Stimulated activated naive B cell treated with anti-CD40 and anti-IgM and Interleukin-4, amounts not matched to agents 10 μg/mL and 1 μg/mL and 100 μg/mL, for 72 hours (primary cell): ENCODE measurements at regions not wholly inside any gene's neighbourhood (a gene's known extent, or its start where the extent isn't known, plus 50 kb on each side); places are given as distances from the start of the nearest gene placed in this dataset.

ENCODE experiments used
- ATAC-seq, 2 donors: fragments of 150-1000 bp; cut with Tn5 transposase; replicated peaks; 2 replicates each; pipeline ENCODE4 v1.10.0; 2021; ENCODE audit warnings: moderate library complexity in 1 of 2
- DNase-seq: peaks from one replicate; pipeline ENCODE4 v3.0.0; 2021
- H3K27ac Mint-ChIP-seq: one replicate; pipeline ENCODE4 v1.8.0; 2022; ENCODE audit warnings: mild to moderate bottlenecking, mixed read lengths
- H3K27me3 Mint-ChIP-seq, 2 donors: one replicate each; pipeline ENCODE4 v1.8.0; 2022; ENCODE audit warnings: mixed read lengths in 2 of 2
- H3K36me3 Mint-ChIP-seq, 2 donors: one replicate each; pipeline ENCODE4 v1.8.0; 2022; ENCODE audit warnings: mixed read lengths in 2 of 2, mild to moderate bottlenecking in 1 of 2
- H3K4me1 Mint-ChIP-seq, 2 donors: one replicate each; pipeline ENCODE4 v1.8.0; 2022; ENCODE audit warnings: mixed read lengths in 2 of 2, mild to moderate bottlenecking in 1 of 2
- H3K4me3 Mint-ChIP-seq, 2 donors: one replicate each; pipeline ENCODE4 v1.8.0; 2022; ENCODE audit warnings: mild to moderate bottlenecking in 2 of 2, mixed read lengths in 2 of 2, moderate library complexity in 1 of 2
- H3K9me3 Mint-ChIP-seq, 2 donors: one replicate each; pipeline ENCODE4 v1.8.0; 2022; ENCODE audit warnings: mixed read lengths in 2 of 2, mild to moderate bottlenecking in 1 of 2

DNA sequence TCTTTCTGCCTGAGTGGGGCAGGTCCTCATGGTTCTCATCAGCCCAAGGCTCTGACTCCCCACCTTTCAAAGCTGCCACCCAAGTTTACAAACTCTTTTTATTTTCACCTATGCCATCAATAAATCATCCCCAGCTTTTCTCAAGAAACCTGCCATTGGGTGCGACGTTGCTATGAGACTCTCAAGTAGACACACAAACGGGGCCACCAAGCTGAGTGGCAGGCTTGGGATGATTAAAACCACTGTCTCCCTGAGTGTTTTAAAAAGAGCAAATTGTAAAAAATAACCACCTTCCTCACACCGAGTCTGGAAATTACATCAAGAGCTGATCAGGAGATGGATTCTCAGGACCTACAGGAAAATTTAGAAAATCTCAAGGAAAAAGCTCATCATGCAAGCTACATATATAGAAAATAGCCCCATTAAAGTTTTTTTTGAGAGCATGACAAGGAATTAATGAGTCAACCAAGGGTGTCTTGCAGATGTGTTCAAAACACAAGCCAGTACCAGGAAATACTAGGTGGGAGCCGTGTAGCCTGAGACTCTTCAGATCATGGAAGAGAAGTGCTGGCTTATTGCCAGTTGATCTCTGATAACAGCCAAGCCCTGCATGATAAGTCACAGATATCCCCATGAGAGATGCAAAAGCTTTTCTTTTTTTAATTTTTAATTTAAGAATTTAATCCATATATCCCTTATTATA, 158.4 kb upstream of the BACE2 start:
- Mint-ChIP-seq H3K9me3 (peaks cover 0 to 4% of the 10 kb centered on the region in 2 donors), H3K4me1 (no peaks in the 10 kb centered on the region), H3K27me3 (peaks cover 3 to 12% of the 10 kb centered on the region in 2 donors), H3K27ac (no peak overlapping the region), H3K36me3 (no peaks in the 10 kb centered on the region), H3K4me3 (no peak overlapping the region)
- ATAC-seq (no peak), DNase-seq (no peak)

DNA sequence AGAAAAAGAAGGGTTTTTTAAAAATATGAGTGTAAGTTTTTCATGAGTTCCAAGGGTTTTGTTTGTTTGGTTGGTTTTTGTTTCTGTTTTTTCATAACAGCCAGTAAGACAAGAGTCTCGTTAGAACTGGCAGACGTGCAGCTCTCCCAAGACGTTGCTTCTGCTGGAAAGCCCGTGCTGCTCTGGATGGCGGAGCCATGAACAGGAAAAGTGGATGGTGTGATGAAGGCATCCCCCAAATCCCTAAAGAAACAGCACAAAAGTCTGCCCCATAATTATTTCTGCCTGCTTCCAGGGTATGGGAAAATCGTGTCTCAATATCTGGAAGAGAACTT, 157.9 kb upstream of the BACE2 start:
- H3K4me3 Mint-ChIP-seq = no peak overlapping the region
- H3K9me3 Mint-ChIP-seq = peaks cover 0 to 1% of the 10 kb centered on the region in 2 donors
- H3K27ac Mint-ChIP-seq = no peak overlapping the region
- H3K4me1 Mint-ChIP-seq = no peaks in the 10 kb centered on the region
- peaks cover 0 to 8% of the 10 kb centered on the region in 2 donors for H3K27me3 Mint-ChIP-seq
- no peaks in the 10 kb centered on the region for H3K36me3 Mint-ChIP-seq
- no peak for ATAC-seq
- DNase-seq = no peak

DNA sequence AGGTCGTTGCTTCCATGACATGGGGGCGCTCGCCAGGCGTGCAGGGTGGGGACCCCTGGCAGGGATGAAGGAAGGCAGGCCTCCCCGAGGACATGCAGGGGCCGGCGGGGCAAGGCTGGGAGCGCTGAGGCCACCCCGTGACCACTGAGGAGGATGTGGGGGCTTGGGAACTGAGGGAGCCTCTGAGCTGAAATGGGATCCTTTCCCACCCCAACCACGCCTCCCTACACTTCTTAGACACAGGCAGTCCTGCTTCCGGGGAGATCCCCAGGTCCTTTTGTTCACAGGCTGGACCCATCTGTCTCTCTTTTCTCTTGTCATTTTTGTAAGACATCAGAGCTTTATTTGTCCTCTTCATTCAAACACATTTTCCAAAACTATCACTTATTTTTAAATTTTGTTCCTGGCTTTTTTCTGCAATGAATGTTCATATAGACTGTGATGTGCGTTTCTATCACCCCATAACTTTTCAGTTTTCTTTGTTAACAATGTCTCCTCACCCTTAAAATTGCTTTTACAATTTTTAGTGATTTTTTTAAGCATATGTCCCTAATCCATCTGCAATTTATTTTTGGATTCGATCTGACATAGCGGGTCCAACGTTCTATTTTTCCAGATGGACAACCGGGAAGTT, 156.7 kb upstream of the BACE2 start:
- peaks cover 0 to 4% of the 10 kb centered on the region in 2 donors for H3K27me3 Mint-ChIP-seq
- H3K9me3 Mint-ChIP-seq = peaks cover 0 to 1% of the 10 kb centered on the region in 2 donors
- no peak for DNase-seq
- no peaks in the 10 kb centered on the region for H3K36me3 Mint-ChIP-seq
- ATAC-seq = no peak
- H3K27ac Mint-ChIP-seq = no peak overlapping the region
- H3K4me1 Mint-ChIP-seq = no peaks in the 10 kb centered on the region
- H3K4me3 Mint-ChIP-seq = no peak overlapping the region

DNA sequence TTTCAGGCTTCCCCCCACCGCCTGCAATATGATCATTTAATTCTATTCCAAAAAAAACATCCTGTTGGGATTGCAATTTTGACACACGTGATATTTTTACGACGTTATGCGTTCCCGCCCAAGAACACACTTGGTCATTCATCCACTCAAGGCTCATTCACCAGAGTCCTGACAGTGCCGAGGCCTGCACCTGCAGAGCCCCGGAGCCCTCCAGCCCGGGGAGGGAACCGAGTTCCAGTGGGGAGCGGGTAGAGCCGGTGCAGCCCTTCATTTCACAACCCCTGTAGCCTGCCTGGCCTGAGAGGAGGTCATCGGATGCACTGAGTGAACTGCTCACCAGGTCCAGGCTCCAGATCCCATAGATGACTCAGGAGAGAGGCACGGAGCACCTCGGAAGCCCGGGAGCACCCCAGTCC, 156.0 kb upstream of the BACE2 start:
- no peak for DNase-seq
- Mint-ChIP-seq H3K4me1 (no peaks in the 10 kb centered on the region), H3K36me3 (no peaks in the 10 kb centered on the region), H3K9me3 (peaks cover 0 to 1% of the 10 kb centered on the region in 2 donors), H3K27me3 (peaks cover 0 to 4% of the 10 kb centered on the region in 2 donors), H3K27ac (no peak overlapping the region), H3K4me3 (no peak overlapping the region)
- ATAC-seq = no peak

DNA sequence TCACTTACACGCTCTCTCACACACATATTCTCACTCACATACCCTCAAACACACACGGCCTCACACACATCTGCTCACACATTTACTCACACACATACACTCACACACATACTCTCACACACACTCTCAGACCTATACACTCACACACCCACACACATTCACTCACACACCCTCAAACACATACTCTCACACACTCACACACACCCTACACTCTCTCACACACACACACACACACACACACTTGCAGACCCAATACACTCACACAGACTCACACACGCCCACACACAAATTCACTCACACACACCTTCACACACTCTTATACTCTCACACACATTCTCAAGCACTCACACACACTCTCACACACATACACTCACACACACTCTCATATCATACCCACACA, 155.5 kb upstream of the BACE2 start:
- Mint-ChIP-seq H3K27ac (no peak overlapping the region), H3K4me3 (no peak overlapping the region), H3K36me3 (no peaks in the 10 kb centered on the region), H3K27me3 (peaks cover 0 to 4% of the 10 kb centered on the region in 2 donors), H3K9me3 (peaks cover 0 to 1% of the 10 kb centered on the region in 2 donors), H3K4me1 (no peaks in the 10 kb centered on the region)
- no peak for DNase-seq
- no peak for ATAC-seq

DNA sequence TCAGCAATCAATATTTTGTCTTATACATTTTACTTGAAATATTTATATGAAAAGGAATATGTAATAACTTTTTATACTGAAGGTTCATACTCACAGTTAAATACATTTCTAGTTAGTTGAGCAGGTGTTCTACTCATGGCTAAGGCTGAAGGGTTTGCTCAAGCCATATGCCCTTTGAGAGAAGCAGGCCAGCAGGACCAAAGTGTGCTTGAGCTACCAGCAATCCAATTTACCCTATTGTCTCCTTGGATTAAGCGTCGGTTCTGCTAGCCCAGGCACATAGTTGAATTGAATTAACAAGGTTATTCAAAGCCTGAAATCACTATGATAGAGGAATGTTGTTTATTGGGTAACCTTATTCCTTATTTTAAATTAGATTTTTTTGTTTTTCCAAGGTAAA, 151.5 kb upstream of the BACE2 start:
- no peaks in the 10 kb centered on the region for H3K36me3 Mint-ChIP-seq
- H3K4me3 Mint-ChIP-seq = no peak overlapping the region
- no peak overlapping the region for H3K27ac Mint-ChIP-seq
- H3K27me3 Mint-ChIP-seq = no peaks in the 10 kb centered on the region
- H3K4me1 Mint-ChIP-seq = no peaks in the 10 kb centered on the region
- ATAC-seq (no peak), DNase-seq (no peak)
- peaks cover 0 to 1% of the 10 kb centered on the region in 2 donors for H3K9me3 Mint-ChIP-seq

DNA sequence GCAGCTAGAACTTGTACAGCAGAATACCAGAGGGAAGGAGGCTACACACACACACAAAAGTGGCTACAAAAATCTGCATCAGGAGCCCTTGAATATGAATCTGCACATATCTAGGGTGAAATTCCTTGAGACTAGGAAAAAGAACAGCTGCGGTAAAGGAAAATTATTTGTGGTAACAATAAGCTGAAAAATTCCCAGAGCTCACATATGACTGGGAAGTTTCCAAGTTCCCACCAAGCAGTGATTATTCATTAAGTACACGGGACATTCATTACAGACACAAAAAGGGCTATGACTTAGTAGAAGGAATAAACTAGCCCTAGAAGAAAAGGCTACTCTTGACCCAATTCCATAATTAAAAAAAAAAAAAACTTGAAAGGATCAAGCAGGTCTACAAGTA, 149.5 kb upstream of the BACE2 start:
- H3K27ac Mint-ChIP-seq = no peak overlapping the region

DNA sequence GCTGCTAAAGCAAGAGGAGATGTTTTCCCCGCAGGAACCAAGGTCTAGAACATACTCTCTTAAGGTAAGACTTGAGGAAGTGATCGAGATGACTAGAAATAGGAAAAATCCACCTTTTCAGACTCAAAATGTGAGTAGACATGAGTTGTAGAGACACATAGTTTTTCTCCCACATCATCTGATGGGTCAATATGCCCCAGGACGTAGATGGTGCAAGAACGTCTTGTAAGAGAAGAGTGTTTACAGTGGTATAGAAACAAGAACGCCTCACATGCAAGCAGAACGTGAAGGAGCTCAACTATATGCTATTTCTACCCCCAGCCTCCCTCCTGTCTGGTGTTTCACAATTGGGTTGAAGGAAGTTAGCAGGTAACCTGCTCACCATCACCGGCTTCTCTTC, 144.0 kb upstream of the BACE2 start:
- no peaks in the 10 kb centered on the region for H3K27me3 Mint-ChIP-seq

More for the DNA sequence above, 149.5 kb upstream of the BACE2 start:
- DNase-seq (no peak), ATAC-seq (no peak)
- Mint-ChIP-seq H3K27me3 (no peaks in the 10 kb centered on the region), H3K36me3 (no peaks in the 10 kb centered on the region), H3K4me3 (no peak overlapping the region), H3K4me1 (no peaks in the 10 kb centered on the region), H3K9me3 (peaks cover 0 to 1% of the 10 kb centered on the region in 2 donors)

DNA sequence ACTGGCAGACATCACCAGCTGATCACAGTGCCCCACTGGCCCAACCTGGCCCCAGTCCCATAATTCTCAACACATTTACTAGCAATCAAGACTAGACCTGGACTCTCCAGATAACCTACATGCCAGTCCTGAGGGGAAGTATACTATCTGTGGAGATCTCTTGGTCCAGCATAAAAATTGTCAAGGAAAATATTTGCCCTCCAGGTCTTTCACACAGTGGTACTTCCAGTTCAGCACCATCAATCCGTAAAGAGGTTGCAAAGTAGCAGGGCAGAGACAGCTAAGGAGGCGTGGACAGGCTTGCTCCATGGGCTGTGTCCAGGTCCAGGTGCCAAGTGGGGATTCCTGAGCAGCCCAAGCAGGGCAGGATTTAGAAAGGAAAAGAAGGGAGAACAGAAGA, 143.6 kb upstream of the BACE2 start:
- Mint-ChIP-seq H3K4me3 (no peak overlapping the region), H3K9me3 (peaks cover 4% of the 10 kb centered on the region in 2 donors), H3K36me3 (no peaks in the 10 kb centered on the region), H3K27me3 (no peaks in the 10 kb centered on the region), H3K4me1 (no peaks in the 10 kb centered on the region), H3K27ac (no peak overlapping the region)
- ATAC-seq = no peak
- DNase-seq = no peak

More for the DNA sequence above, 144.0 kb upstream of the BACE2 start:
- no peaks in the 10 kb centered on the region for H3K36me3 Mint-ChIP-seq
- H3K4me1 Mint-ChIP-seq = no peaks in the 10 kb centered on the region
- DNase-seq (no peak), ATAC-seq (no peak)
- no peak overlapping the region for H3K4me3 Mint-ChIP-seq
- H3K9me3 Mint-ChIP-seq = peaks cover 4% of the 10 kb centered on the region in 2 donors
- no peak overlapping the region for H3K27ac Mint-ChIP-seq

DNA sequence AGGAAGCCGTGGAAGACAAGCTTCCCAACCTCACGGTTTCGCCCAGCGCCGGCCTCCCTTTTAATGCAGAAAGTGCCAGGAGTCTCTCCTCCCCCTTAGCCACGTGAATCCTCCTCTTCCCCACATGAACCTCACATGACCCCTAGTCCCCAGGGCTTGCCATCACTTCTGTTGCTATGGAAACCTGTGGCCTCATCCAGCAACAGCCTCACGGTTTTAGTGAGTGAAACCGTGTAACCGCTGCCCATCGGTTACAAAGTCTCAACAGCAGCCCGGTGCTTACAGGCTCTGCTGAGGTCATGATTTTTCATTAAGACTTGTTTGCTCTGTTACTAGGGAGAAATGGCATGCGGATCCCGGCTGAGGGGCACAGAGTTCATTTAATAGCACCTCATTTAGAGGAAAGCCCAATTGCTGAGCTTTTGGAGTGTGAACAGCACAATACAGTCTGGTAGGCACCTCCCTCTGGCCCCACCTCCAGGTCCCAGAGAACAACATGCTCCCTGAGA, 143.2 kb upstream of the BACE2 start:
- H3K27me3 Mint-ChIP-seq = no peaks in the 10 kb centered on the region
- no peaks in the 10 kb centered on the region for H3K4me1 Mint-ChIP-seq
- H3K4me3 Mint-ChIP-seq = no peak overlapping the region
- no peak for DNase-seq
- no peak overlapping the region for H3K27ac Mint-ChIP-seq
- H3K36me3 Mint-ChIP-seq = no peaks in the 10 kb centered on the region
- peaks cover 4% of the 10 kb centered on the region in 2 donors for H3K9me3 Mint-ChIP-seq
- ATAC-seq = no peak

DNA sequence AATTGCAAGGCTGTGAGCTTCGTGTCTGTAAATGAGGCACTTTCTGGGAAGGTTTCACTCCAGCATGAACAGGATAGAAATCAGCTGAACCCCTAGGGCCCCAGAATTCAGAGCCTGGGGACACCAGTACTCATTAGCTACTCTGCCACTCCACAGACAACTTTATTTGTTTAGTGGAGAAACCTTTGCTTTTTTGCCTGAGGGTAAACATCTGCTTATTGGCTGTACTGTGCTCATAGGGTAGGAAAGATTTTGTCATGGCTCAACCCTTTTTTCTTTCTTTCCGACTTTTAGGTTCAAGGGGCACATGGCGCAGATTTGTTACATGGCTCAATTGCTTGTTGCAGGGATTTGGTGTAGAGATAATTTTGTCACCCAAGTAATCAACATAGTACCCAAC, 138.4 kb upstream of the BACE2 start:
- DNase-seq (no peak), ATAC-seq (no peak)
- H3K27me3 Mint-ChIP-seq = peaks cover 15% of the 10 kb centered on the region in 2 donors
- H3K9me3 Mint-ChIP-seq = peaks cover 2 to 8% of the 10 kb centered on the region in 2 donors
- no peak overlapping the region for H3K4me3 Mint-ChIP-seq
- no peak overlapping the region for H3K27ac Mint-ChIP-seq
- no peaks in the 10 kb centered on the region for H3K36me3 Mint-ChIP-seq
- H3K4me1 Mint-ChIP-seq = no peaks in the 10 kb centered on the region

DNA sequence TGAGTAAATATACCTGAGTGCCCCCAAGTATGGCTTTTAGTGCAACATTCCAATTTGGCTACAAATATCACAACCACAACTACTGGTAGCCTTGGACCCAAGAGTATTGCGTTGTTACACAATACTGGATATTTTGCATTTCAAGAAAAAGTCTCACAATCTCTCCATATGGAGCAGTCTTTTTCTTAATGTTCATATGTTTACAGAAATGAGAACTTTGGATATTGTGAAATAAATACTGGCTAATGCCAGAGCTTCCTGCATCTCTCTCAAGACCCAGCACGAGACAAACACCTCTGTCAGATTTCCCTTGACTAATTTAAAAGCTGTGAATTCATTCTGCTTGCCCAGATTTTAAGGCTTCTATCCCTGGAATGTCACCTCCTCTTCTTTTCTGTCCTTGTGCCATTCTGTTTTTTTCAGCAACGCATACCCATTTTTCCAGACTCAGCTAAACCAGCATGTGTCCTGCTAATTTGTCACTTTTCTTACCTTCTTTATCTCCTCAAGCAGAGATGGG, 136.2 kb upstream of the BACE2 start:
- no peaks in the 10 kb centered on the region for H3K36me3 Mint-ChIP-seq
- no peak overlapping the region for H3K27ac Mint-ChIP-seq
- H3K4me1 Mint-ChIP-seq = no peaks in the 10 kb centered on the region
- no peak overlapping the region for H3K4me3 Mint-ChIP-seq
- no peak for ATAC-seq
- no peak for DNase-seq
- H3K9me3 Mint-ChIP-seq = peaks cover under 1 to 6% of the 10 kb centered on the region in 2 donors
- H3K27me3 Mint-ChIP-seq = peaks cover 15 to 22% of the 10 kb centered on the region in 2 donors

DNA sequence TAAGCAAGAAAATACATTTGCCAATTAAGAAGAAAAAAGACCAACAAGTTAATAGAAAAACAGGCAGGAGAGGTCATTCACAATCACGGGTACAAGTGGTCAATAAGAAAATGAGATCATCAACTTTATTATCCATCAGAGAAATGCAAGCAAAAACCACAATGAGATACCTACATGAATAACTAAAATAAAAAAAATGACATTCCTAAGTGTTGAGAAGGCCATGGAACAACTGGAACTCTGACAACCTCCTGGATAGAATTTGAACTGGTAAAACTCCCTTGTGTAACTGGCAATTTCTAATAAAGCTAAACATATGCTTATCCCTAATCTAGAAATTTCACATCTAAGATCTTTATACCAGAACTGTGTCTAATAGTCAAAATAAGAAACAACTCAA, 135.4 kb upstream of the BACE2 start:
- DNase-seq (no peak), ATAC-seq (no peak)
- Mint-ChIP-seq H3K27me3 (peaks cover 15 to 22% of the 10 kb centered on the region in 2 donors), H3K36me3 (no peaks in the 10 kb centered on the region), H3K9me3 (peaks cover 0 to 4% of the 10 kb centered on the region in 2 donors), H3K27ac (no peak overlapping the region), H3K4me1 (no peaks in the 10 kb centered on the region), H3K4me3 (no peak overlapping the region)

DNA sequence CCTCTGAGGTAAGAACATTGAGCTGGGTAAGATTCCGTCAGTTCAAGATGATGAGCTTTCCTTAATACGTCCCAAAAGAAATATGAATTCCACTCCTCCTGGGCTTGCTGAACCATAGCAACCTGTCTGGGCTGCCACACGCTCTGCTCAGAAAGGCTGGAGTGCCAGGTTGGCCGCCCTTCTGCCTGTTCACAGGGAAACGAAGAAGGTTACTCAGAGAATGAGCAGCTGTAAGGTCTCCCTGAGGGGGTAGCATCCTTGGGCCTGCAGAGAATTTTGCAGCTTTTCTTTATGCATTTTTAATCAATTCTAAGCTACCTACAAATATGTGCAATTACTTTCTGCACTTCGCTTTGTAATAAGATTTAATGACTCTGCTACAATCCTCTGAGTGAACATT, 130.7 kb upstream of the BACE2 start:
- DNase-seq (no peak), ATAC-seq (no peak)
- no peaks in the 10 kb centered on the region for H3K36me3 Mint-ChIP-seq
- no peak overlapping the region for H3K4me3 Mint-ChIP-seq
- H3K9me3 Mint-ChIP-seq = no peaks in the 10 kb centered on the region
- no peaks in the 10 kb centered on the region for H3K4me1 Mint-ChIP-seq
- H3K27me3 Mint-ChIP-seq = peaks cover 6 to 15% of the 10 kb centered on the region in 2 donors
- H3K27ac Mint-ChIP-seq = no peak overlapping the region

DNA sequence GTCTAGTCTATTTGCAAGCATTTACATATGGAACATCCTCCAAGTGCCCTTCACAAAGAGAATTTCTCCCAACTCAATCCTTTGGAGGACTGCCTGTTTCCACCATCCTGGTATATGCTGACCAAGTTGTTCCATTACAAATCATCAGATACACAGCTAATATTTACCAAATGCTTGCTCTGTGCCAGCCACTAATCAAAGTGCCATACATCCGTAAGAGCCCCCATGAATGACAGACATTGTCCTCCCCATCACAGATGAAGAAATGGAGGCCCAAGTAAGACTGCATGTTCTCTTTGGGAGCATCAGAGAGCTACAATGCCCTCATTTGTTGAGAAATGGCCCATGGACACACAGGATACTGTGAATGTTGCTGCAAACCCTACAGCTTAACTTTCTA, 130.0 kb upstream of the BACE2 start:
- Mint-ChIP-seq H3K27me3 (peaks cover 10 to 13% of the 10 kb centered on the region in 2 donors), H3K4me1 (no peaks in the 10 kb centered on the region), H3K9me3 (no peaks in the 10 kb centered on the region), H3K4me3 (no peak overlapping the region), H3K36me3 (no peaks in the 10 kb centered on the region), H3K27ac (no peak overlapping the region)
- ATAC-seq = no peak
- DNase-seq = no peak
